ENCODE measurements at regions not wholly inside any gene's neighbourhood (a gene's known extent, or its start where the extent isn't known, plus 50 kb on each side); places are given as distances from the start of the nearest gene placed in this dataset.

DNA sequence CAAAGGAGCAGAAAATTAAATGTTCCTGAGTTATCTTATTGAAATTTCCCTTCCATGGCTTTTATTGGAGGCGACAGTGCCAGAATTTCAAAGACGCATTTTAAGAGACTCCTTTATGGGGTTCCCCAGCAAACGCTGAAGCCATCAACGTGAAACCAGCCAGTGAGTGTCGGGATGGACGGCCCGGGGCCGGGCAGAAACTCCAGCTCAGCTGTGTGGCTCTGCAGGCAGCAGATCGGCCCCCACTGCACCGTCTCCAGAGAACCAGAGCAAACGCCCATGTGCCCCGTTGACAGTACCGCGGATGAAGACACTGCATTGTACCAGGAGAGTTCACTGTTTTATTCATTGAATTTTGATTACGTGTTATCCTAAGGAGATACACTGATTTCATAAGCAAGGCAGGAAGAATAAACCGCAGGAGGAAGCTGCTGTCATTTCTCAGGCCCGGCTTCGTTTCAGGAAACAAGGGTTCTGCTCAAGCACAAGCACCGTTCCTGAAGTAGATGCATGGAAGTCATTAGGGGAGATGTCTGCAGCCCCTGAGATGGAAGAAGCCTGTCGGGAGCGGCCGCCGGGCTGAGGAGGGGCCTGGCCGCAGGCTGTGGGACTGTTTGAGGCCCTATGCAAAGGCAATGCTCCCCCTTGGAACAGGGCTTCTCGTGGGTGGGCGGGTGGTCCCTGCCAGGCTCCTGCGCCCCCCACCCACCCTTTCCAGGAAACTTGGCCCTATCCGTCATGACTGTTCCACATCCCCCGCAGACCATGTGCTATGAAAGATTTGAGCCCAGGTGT lies 639.7 kb downstream of the TBC1D22A start:
- TF ChIP-seq BACH2 (CRISPR knock-in tag; IDR thresholded peaks at IDR 0.05; ENCODE audit: borderline replicate concordance): no peak
- no peak for TF ChIP-seq RARB (CRISPR knock-in tag; IDR thresholded peaks at IDR 0.05)
- no peak for TF ChIP-seq TSHZ2 (CRISPR knock-in tag; IDR thresholded peaks at IDR 0.05)
- no peak for TF ChIP-seq TOX (CRISPR knock-in tag; IDR thresholded peaks at IDR 0.05; ENCODE audit: borderline replicate concordance)
- no peak for TF ChIP-seq ARNTL (CRISPR knock-in tag; IDR thresholded peaks at IDR 0.05; ENCODE audit: borderline replicate concordance, low read depth)
- TF ChIP-seq CSDC2 (CRISPR knock-in tag; IDR thresholded peaks at IDR 0.05): no peak

All from SK-N-SH treated with all-trans-retinoic acid at 6 μM for 48 hours (cell line).